WTC11 (cell line): ENCODE measurements at regions not wholly inside any gene's neighbourhood (a gene's known extent, or its start where the extent isn't known, plus 50 kb on each side); places are given as distances from the start of the nearest gene placed in this dataset.

Source experiments
- CTCF ChIP-seq: fragments of 200-600 bp; IDR thresholded peaks from 2 replicates; pipeline ENCODE4 v1.8.0; 2022; ENCODE audit warnings: antibody characterized with exemption
- SP1 ChIP-seq: sonication (generic); formaldehyde crosslinking; conservative IDR thresholded peaks from 2 replicates; pipeline ENCODE4 v1.8.1; 2022; ENCODE audit warnings: missing genetic modification reagents
- TCF7 ChIP-seq: sonication (generic); formaldehyde crosslinking; IDR thresholded peaks from 2 replicates; pipeline ENCODE4 v1.8.0; 2022; ENCODE audit warnings: mild to moderate bottlenecking, low read depth, missing genetic modification reagents, moderate library complexity
- ZBTB21 ChIP-seq: sonication (generic); formaldehyde crosslinking; IDR thresholded peaks from 2 replicates; pipeline ENCODE4 v1.8.1; 2023; ENCODE audit warnings: mild to moderate bottlenecking, missing genetic modification reagents, borderline replicate concordance
- TF ChIP-seq, protein P1 (sequence below): sonication (generic); formaldehyde crosslinking; IDR thresholded peaks from 2 replicates; pipeline ENCODE4 v1.8.1; 2023; ENCODE audit warnings: mild to moderate bottlenecking, missing genetic modification reagents

DNA sequence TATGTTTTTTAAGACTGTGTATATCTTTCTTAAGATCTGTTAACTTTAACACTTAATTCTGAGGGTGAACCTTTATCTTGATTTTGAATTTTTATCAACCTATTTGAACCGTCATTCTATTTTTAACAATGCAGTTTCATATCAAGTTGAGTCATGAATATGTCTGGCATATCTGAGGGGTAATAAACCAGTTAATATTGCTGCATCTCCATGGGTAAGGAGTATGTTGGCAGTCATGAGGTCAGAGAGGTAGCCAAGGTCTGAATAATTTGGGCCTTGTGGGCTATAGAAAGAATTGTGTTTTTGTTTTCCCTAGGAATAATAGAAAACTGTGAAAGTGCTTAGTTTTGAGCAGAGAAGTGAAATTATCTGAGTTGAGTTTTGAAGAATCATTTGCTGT, 419.0 kb downstream of the PLK2 start:
- TF ChIP-seq SP1: no peak
- TF ChIP-seq, protein P1, sequence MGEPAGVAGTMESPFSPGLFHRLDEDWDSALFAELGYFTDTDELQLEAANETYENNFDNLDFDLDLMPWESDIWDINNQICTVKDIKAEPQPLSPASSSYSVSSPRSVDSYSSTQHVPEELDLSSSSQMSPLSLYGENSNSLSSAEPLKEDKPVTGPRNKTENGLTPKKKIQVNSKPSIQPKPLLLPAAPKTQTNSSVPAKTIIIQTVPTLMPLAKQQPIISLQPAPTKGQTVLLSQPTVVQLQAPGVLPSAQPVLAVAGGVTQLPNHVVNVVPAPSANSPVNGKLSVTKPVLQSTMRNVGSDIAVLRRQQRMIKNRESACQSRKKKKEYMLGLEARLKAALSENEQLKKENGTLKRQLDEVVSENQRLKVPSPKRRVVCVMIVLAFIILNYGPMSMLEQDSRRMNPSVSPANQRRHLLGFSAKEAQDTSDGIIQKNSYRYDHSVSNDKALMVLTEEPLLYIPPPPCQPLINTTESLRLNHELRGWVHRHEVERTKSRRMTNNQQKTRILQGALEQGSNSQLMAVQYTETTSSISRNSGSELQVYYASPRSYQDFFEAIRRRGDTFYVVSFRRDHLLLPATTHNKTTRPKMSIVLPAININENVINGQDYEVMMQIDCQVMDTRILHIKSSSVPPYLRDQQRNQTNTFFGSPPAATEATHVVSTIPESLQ (CRISPR knock-in tag): no peak
- TF ChIP-seq CTCF: no peak
- TF ChIP-seq TCF7 (CRISPR knock-in tag): no peak
- TF ChIP-seq ZBTB21 (CRISPR knock-in tag): no peak
